Prostate gland (tissue), 2 donors: ENCODE measurements at regions not wholly inside any gene's neighbourhood (a gene's known extent, or its start where the extent isn't known, plus 50 kb on each side); places are given as distances from the start of the nearest gene placed in this dataset.
"Not testable (repeated sequence)": the region's sequence is repeated elsewhere in the genome, so short reads cannot be mapped to it uniquely, and the experiment has no call there.

Experiments used
- DNase-seq: peaks from one replicate; pipeline ENCODE4 v3.0.0-alpha.2; 2019; ENCODE audit warnings: low spot score
- H3K27ac ChIP-seq, 2 donors: fragments of 200-600 bp; sonication (generic); 2 replicates each; pipeline ENCODE4 v1.5.1; 2017 to 2019
- H3K27me3 ChIP-seq: fragments of 200-600 bp; sonication (generic); replicated peaks from 2 replicates; pipeline ENCODE4 v1.5.1; 2019; ENCODE audit not compliant: insufficient read depth
- H3K36me3 ChIP-seq, 2 donors: fragments of 200-600 bp; sonication (generic); 1 replicate in 1 of 2; 2 replicates in 1 of 2; pipeline versions ENCODE4 v1.5.1 to v1.8.1; 2017 to 2019
- H3K4me1 ChIP-seq: fragments of 200-600 bp; sonication (generic); replicated peaks from 2 replicates; pipeline ENCODE4 v1.5.1; 2019
- H3K4me3 ChIP-seq, 2 donors: fragments of 200-600 bp; sonication (generic); 2 replicates each; pipeline ENCODE4 v1.5.1; 2017 to 2019
- H3K9me3 ChIP-seq: fragments of 200-600 bp; sonication (generic); 2 replicates; pipeline ENCODE4 v1.5.1; 2017
- POLR2A ChIP-seq: fragments of 450-650 bp; IDR thresholded peaks from one replicate; pipeline ENCODE4 v1.6.1; 2016; ENCODE audit warnings: antibody characterized with exemption, mild to moderate bottlenecking
- POLR2AphosphoS5 ChIP-seq: sonication (generic); formaldehyde crosslinking; IDR thresholded peaks from one replicate; pipeline ENCODE4 v1.6.1; 2017; ENCODE audit warnings: antibody characterized with exemption
- WGBS: methylation state at CpG from one replicate; pipeline ENCODE4 v1.1.5; 2018; 5-methylcytosine and 5-hydroxymethylcytosine counted together
- intact Hi-C: fragments of 100-400 bp; cut with DNase I; formaldehyde crosslinking; loops from one replicate; pipeline ENCODE4 v1.14.2; 2022
- TF ChIP-seq, protein P1 (sequence below), 4 experiments: fragments of 200-600 bp in 2 of 4; fragments of 450-650 bp in 2 of 4; sonication (generic) in 2 of 4; IDR thresholded peaks; 1 replicate in 3 of 4; 2 replicates in 1 of 4; pipeline ENCODE4 v1.5.1; 2016 to 2019; ENCODE audit warnings: antibody characterized with exemption in 4 of 4, mild to moderate bottlenecking in 2 of 4, moderate library complexity in 2 of 4

DNA sequence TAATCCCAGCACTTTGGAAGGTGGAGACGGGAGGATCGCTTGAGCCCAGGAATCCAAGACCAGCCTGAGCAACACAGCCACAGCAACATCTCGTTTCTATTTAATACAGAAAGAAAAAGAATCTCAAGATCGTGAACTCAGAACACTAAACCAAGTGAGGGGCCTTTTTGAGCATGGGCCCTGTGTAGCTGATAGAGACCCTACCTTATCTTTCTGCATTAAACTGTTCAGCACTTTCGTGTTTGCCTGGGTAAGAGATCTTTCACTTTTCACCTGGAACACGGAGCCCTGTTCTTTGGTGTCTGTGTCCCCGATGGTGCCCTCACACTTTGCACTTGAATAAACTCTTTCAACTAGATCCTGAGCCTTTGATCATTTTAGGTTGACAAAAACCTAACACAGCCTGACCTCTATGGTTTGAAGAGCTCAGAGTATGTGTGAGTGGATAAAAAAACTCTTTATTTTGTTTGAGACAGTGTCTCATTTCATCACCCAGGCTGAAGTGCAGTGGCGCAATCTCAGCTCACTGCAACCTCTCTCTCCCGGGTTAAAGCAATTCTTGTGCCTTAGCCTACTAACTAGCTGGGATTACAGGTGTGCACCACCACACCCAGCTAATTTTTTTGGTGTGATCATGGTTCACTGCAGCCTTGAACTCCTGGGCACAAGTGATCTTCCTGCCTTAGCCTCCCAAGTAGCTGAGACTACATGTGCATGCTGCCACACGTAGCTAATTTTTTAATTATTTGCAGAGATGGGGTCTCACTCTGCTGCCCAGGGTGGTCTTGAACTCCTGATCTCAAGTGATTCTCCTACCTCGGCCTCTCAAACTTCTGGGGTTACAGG lies 83.8 kb upstream of the GRIN2A start:
- WGBS = 69% methylated on average over 11 of the region's 11 CpGs
- H3K36me3 ChIP-seq = no peaks in the 10 kb centered on the region
- no peaks in the 10 kb centered on the region for H3K9me3 ChIP-seq
- H3K27ac ChIP-seq = no peak overlapping the region
- H3K4me1 ChIP-seq = no peaks in the 10 kb centered on the region
- H3K4me3 ChIP-seq = no peak overlapping the region
- H3K27me3 ChIP-seq = no peaks in the 10 kb centered on the region
- no peak for DNase-seq
- intact Hi-C loops = no loop called here
- TF ChIP-seq POLR2A (no peak), POLR2AphosphoS5 (no peak)
- TF ChIP-seq, protein P1, sequence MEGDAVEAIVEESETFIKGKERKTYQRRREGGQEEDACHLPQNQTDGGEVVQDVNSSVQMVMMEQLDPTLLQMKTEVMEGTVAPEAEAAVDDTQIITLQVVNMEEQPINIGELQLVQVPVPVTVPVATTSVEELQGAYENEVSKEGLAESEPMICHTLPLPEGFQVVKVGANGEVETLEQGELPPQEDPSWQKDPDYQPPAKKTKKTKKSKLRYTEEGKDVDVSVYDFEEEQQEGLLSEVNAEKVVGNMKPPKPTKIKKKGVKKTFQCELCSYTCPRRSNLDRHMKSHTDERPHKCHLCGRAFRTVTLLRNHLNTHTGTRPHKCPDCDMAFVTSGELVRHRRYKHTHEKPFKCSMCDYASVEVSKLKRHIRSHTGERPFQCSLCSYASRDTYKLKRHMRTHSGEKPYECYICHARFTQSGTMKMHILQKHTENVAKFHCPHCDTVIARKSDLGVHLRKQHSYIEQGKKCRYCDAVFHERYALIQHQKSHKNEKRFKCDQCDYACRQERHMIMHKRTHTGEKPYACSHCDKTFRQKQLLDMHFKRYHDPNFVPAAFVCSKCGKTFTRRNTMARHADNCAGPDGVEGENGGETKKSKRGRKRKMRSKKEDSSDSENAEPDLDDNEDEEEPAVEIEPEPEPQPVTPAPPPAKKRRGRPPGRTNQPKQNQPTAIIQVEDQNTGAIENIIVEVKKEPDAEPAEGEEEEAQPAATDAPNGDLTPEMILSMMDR (IDR thresholded peaks at IDR 0.05) = no peak

- no peak overlapping the region for H3K27ac ChIP-seq
- no peaks in the 10 kb centered on the region for H3K36me3 ChIP-seq
- WGBS = 82% methylated on average over 5 of the region's 5 CpGs
- intact Hi-C loops = no loop called here
- TF ChIP-seq, protein P1 (IDR thresholded peaks at IDR 0.05) = no peak
- no peak for TF ChIP-seq POLR2A
- no peak for TF ChIP-seq POLR2AphosphoS5
- H3K9me3 ChIP-seq = no peaks in the 10 kb centered on the region
- no peak overlapping the region for H3K4me3 ChIP-seq
- no peaks in the 10 kb centered on the region for H3K27me3 ChIP-seq
- no peak for DNase-seq
- H3K4me1 ChIP-seq = no peaks in the 10 kb centered on the region
These were observed 84.6 kb upstream of the GRIN2A start for GRCh38 chr16:10266809-10267208.

- intact Hi-C loops = no loop called here
- Histone ChIP-seq H3K36me3 (no peaks in the 10 kb centered on the region), H3K4me1 (no peaks in the 10 kb centered on the region), H3K4me3 (no peak overlapping the region), H3K9me3 (no peaks in the 10 kb centered on the region), H3K27me3 (no peaks in the 10 kb centered on the region), H3K27ac (no peak overlapping the region)
- WGBS = 73% methylated on average over 1 of the region's 1 CpG
- TF ChIP-seq, protein P1 (IDR thresholded peaks at IDR 0.05) = no peak
- TF ChIP-seq POLR2A (no peak), POLR2AphosphoS5 (no peak)
- no peak for DNase-seq
These were observed 87.4 kb upstream of the GRIN2A start for GRCh38 chr16:10269632-10270031.

- intact Hi-C loops, H3K27me3 ChIP-seq, H3K4me3 ChIP-seq, H3K9me3 ChIP-seq, DNase-seq, H3K27ac ChIP-seq, H3K4me1 ChIP-seq, H3K36me3 ChIP-seq: not testable (repeated sequence)
- 91% methylated on average over 6 of the region's 6 CpGs for WGBS
These were observed 90.1 kb upstream of the GRIN2A start for GRCh38 chr16:10272250-10272854.

DNA sequence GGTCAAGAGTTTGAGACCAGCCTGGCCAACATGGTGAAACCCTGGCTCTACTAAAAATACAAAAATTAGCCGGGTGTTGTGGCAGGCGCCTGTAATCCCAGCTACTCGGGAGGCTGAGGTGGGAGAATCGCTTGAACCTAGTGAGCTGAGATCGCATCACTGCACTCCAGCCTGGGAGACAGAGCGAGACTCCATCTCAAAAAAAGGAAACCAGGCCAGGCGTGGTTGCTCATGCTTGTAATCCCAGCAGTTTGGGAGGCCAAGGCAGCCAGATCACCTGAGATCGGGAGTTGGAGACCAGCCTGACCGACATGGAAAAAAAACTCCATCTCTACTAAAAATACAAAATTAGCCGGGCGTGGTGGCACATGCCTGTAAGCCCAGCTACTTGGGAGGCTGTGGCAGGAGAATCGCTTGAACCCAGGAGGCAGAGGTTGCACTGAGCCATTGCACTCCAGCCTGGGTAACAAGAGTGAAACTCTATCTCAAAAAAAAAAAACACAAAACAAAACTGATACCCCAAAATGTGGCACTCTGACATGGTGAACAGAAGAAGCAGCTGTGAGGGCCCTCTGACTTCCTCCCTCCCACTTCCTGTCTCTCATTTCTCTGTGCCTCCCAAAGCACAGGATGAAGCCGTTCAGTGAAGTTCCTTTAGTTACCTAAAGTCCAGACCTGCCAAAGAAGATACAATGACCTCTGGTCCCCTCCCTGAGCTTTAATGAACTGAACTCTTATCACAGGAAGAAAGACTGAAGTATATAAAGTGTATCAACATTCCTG lies 93.2 kb upstream of the GRIN2A start:
- H3K9me3 ChIP-seq, H3K4me1 ChIP-seq, H3K4me3 ChIP-seq, DNase-seq, H3K27ac ChIP-seq, intact Hi-C loops, H3K36me3 ChIP-seq, H3K27me3 ChIP-seq: not testable (repeated sequence)
- 94% methylated on average over 13 of the region's 13 CpGs for WGBS
